ENCODE measurements at regions not wholly inside any gene's neighbourhood (a gene's known extent, or its start where the extent isn't known, plus 50 kb on each side); places are given as distances from the start of the nearest gene placed in this dataset.

DNA sequence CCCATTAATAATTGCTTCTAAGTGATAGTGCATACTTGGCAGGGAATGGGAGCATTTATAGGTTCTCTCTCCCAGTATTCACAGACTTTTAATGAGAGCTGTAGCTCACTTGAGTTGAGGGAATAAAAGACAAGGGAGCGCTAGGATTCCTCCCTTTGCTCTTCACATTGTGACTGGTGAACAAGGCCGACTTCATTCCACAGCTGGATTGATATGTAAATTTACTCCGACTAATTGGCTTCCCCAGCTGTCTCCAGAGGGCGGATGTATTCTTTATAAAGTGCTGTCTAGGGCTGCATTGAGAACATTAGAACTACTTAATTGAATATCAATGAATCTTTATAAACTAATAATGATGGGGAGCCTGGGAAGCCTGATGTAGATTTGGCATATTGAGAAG lies 63.4 kb downstream of the GPR50 start:
- TF ChIP-seq, protein P1, sequence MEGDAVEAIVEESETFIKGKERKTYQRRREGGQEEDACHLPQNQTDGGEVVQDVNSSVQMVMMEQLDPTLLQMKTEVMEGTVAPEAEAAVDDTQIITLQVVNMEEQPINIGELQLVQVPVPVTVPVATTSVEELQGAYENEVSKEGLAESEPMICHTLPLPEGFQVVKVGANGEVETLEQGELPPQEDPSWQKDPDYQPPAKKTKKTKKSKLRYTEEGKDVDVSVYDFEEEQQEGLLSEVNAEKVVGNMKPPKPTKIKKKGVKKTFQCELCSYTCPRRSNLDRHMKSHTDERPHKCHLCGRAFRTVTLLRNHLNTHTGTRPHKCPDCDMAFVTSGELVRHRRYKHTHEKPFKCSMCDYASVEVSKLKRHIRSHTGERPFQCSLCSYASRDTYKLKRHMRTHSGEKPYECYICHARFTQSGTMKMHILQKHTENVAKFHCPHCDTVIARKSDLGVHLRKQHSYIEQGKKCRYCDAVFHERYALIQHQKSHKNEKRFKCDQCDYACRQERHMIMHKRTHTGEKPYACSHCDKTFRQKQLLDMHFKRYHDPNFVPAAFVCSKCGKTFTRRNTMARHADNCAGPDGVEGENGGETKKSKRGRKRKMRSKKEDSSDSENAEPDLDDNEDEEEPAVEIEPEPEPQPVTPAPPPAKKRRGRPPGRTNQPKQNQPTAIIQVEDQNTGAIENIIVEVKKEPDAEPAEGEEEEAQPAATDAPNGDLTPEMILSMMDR (IDR thresholded peaks at IDR 0.05) = no peak
- intact Hi-C loops (cut with DNase I, micrococcal nuclease) = no loop called here
- DNase-seq = no peak
- no peaks in the 10 kb centered on the region for H3K36me3 Mint-ChIP-seq (ENCODE audit: low read depth)
- no peaks in the 10 kb centered on the region for H3K9me3 Mint-ChIP-seq
- no peaks in the 10 kb centered on the region for H3K9me3 ChIP-seq (ENCODE audit: control insufficient read depth in 1 of 2, insufficient read depth in 1 of 2, low read length in 2 of 2)
- peaks cover 4% of the 10 kb centered on the region for H3K27me3 Mint-ChIP-seq
- H3K27ac Mint-ChIP-seq = no peak overlapping the region
- no peak overlapping the region for H3K4me3 Mint-ChIP-seq
- no peaks in the 10 kb centered on the region for H3K4me1 Mint-ChIP-seq (ENCODE audit: low read depth)
- ATAC-seq (ENCODE audit: poor library complexity) = no peak
- H3K27ac ChIP-seq (ENCODE audit: low read depth in 1 of 2, low read length in 2 of 2) = no peak overlapping the region
- H3K4me3 ChIP-seq (ENCODE audit: low read length) = no peak overlapping the region
- peaks cover 0 to 3% of the 10 kb centered on the region in 2 experiments for H3K27me3 ChIP-seq (ENCODE audit: control insufficient read depth in 1 of 2, insufficient read depth in 2 of 2, low read length in 2 of 2)
- CTCF ChIA-PET = no interaction called here
- POLR2A ChIA-PET = no interaction called here
- H3K4me1 ChIP-seq (ENCODE audit: insufficient read depth, low read length) = no peaks in the 10 kb centered on the region
- no peaks in the 10 kb centered on the region for H3K36me3 ChIP-seq (ENCODE audit: insufficient read depth, low read length)

- Mint-ChIP-seq H3K27me3 (peaks cover 4% of the 10 kb centered on the region), H3K27ac (no peak overlapping the region)
Measured at GRCh38 chrX:151240237-151240636, 63.9 kb downstream of the GPR50 start.

GRCh38 chrX:151268836-151269235 lies 92.5 kb downstream of the GPR50 start:
- H3K9me3 ChIP-seq (ENCODE audit: control insufficient read depth in 1 of 2, insufficient read depth in 1 of 2, low read length in 2 of 2) = no peaks in the 10 kb centered on the region
- no peak overlapping the region for H3K27ac ChIP-seq (ENCODE audit: low read depth in 1 of 2, low read length in 2 of 2)
- DNase-seq (no peak), ATAC-seq (ENCODE audit: poor library complexity) (no peak)
- H3K36me3 Mint-ChIP-seq (ENCODE audit: low read depth) = no peaks in the 10 kb centered on the region
- H3K27me3 ChIP-seq (ENCODE audit: control insufficient read depth in 1 of 2, insufficient read depth in 2 of 2, low read length in 2 of 2) = no peaks in the 10 kb centered on the region
- H3K4me3 ChIP-seq (ENCODE audit: low read length) = no peak overlapping the region
- POLR2A ChIA-PET = no interaction called here
- intact Hi-C loops (cut with DNase I, micrococcal nuclease) = no loop called here
- H3K4me3 Mint-ChIP-seq = no peak overlapping the region
- no peaks in the 10 kb centered on the region for H3K36me3 ChIP-seq (ENCODE audit: insufficient read depth, low read length)
- H3K27ac Mint-ChIP-seq = no peak overlapping the region
- H3K4me1 Mint-ChIP-seq (ENCODE audit: low read depth) = no peaks in the 10 kb centered on the region
- H3K9me3 Mint-ChIP-seq = no peaks in the 10 kb centered on the region
- H3K27me3 Mint-ChIP-seq = no peaks in the 10 kb centered on the region
- H3K4me1 ChIP-seq (ENCODE audit: insufficient read depth, low read length) = no peaks in the 10 kb centered on the region
- TF ChIP-seq, protein P1 (IDR thresholded peaks at IDR 0.05) = no peak
- CTCF ChIA-PET = no interaction called here

More at GRCh38 chrX:151240237-151240636, 63.9 kb downstream of the GPR50 start:
- POLR2A ChIA-PET = no interaction called here
- DNase-seq (no peak), ATAC-seq (ENCODE audit: poor library complexity) (no peak)
- Mint-ChIP-seq H3K4me1 (ENCODE audit: low read depth) (no peaks in the 10 kb centered on the region), H3K4me3 (no peak overlapping the region), H3K9me3 (no peaks in the 10 kb centered on the region), H3K36me3 (ENCODE audit: low read depth) (no peaks in the 10 kb centered on the region)
- Histone ChIP-seq H3K4me1 (ENCODE audit: insufficient read depth, low read length) (no peaks in the 10 kb centered on the region), H3K27ac (ENCODE audit: low read depth in 1 of 2, low read length in 2 of 2) (no peak overlapping the region), H3K36me3 (ENCODE audit: insufficient read depth, low read length) (no peaks in the 10 kb centered on the region), H3K27me3 (ENCODE audit: control insufficient read depth in 1 of 2, insufficient read depth in 2 of 2, low read length in 2 of 2) (no peaks in the 10 kb centered on the region), H3K9me3 (ENCODE audit: control insufficient read depth in 1 of 2, insufficient read depth in 1 of 2, low read length in 2 of 2) (no peaks in the 10 kb centered on the region), H3K4me3 (ENCODE audit: low read length) (no peak overlapping the region)
- intact Hi-C loops (cut with DNase I, micrococcal nuclease) = no loop called here
- CTCF ChIA-PET = no interaction called here
- TF ChIP-seq, protein P1 (IDR thresholded peaks at IDR 0.05) = no peak
